HG02884 (cell line): ENCODE measurements at regions not wholly inside any gene's neighbourhood (a gene's known extent, or its start where the extent isn't known, plus 50 kb on each side); places are given as distances from the start of the nearest gene placed in this dataset.
"Not testable (repeated sequence)": the region's sequence is repeated elsewhere in the genome, so short reads cannot be mapped to it uniquely, and the experiment has no call there.

ENCODE experiments used
- ATAC-seq: cut with Tn5 transposase; IDR thresholded peaks from one replicate; pipeline ENCODE4 v1.9.1; 2021; ENCODE audit warnings: mild to moderate bottlenecking, moderate library complexity; ENCODE audit not compliant: unreplicated experiment

DNA sequence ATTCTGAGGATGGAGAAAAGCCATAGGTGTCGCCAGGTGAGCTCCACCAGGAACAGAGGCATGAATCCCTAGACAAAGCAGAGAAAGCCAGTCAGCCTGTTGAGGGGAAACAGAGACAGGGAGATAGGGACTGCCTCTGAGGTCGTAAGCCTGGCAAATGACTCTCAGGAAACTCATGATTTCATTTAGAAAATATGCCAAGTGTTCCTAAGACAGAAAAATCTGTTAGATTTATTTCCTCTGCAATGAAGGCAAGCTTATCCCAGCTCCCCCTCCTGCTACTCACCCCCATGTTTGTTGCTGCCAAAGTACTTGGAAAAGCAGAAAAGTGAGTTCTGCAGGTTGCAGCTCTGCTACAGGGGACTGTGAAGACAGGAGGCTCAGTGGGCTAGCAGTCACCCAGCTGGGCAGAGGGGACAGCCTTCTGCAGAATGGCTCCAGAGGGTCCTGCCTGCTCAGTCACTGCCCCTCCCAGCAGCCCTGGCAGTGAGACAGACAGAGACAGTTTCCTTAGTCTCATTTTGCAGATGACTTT, 184.3 kb downstream of the ADRA2A start:
- ATAC-seq = no peak

GRCh38 chr10:111265341-111265740, 188.5 kb downstream of the ADRA2A start:
- ATAC-seq = no peak

DNA sequence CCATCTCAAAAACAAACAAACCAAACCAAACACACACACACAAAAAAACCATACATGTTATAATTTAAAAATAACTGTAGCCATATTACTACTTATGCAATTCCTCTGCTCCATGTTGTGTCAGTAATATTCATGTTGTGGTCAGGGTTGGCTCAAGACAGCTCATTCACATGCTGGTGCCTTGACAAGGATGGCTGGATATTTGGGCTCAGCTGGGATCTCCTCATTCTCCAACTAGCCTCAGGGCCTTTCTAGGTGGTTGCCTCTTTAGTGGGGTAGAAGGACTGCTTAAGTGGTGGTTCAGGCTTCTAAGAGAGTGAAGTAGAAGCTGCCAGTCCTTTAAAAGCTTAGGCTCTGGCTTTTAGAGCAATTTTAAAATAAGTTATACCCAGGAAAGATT, 189.3 kb downstream of the ADRA2A start:
- no peak for ATAC-seq

DNA sequence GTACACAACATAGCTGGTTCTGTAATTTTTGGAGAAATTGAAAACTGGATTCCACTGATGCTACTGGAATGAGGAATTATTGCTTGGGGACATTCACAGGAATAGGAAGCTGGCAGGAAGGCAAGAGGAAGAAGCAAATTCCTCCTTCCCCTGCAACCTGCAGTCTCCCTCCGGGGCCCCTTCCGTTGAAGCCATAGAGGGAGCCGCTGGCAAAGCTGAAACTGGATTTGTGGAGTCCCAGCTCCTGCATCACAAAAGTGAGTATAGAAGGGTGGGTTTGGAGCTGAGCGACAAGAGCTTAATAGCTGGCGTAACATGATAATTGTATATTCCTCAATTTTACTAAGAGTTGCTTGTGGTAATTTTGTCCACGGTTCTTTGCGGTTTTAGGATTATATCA, 190.8 kb downstream of the ADRA2A start:
- no peak for ATAC-seq

GRCh38 chr10:111273235-111273634, 196.4 kb downstream of the ADRA2A start:
- no peak for ATAC-seq

DNA sequence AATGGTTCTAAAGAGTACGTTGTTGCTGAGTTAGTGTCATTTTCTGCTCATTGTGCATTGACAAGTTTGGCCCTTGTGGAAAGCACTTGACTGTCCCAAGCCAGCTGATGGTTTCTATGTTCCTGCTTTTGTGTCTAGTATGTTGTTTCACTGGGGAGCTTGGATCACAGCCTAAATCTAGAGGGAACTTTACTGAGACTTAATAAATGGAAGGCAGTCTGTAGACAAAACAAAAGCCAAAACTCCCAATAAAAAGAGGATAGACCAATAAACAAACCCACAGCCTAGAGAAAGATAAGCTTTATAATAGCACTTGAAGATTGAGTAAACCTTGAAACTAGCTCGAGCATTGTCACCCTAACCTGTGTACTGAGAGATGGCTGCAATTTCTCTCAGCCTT, 196.8 kb downstream of the ADRA2A start:
- ATAC-seq = no peak

DNA sequence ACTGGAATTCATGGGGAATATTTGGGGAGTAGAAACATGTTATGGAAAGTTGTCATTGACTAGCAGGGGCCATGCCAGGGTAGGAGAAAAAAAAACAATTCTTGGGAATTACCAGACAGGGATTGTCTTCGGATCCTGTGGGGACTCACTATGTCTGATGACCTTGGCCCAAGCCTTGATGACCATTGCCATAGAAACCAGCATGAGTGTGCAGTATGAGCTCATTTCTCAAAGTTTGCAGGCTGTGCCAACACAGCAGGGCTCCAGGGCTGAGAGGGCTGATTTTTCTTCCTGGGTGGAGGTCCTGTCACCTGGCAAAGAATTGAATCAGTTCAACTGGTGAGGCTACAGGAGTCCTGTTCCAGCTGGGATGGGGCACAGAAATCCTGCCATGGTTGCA, 198.3 kb downstream of the ADRA2A start:
- ATAC-seq = no peak

DNA sequence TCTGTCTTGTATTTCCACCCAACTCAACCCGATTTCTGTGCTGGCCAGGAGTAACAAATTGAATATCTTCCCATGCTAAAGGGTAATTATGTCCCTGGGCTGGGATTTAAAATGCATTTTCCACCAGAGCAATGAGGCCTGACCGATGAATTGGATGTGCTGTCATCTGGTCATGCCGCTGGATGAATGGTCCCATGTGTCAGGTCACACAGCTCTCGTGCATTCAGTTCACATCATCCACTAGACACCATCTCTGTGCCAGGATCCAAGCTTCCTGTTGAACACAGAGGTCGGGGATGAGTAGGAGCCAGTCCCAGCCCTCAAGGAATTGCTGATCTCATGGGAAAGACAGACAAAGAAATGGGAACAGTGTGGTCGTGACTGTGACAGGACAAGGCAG, 200.8 kb downstream of the ADRA2A start:
- ATAC-seq = no peak

DNA sequence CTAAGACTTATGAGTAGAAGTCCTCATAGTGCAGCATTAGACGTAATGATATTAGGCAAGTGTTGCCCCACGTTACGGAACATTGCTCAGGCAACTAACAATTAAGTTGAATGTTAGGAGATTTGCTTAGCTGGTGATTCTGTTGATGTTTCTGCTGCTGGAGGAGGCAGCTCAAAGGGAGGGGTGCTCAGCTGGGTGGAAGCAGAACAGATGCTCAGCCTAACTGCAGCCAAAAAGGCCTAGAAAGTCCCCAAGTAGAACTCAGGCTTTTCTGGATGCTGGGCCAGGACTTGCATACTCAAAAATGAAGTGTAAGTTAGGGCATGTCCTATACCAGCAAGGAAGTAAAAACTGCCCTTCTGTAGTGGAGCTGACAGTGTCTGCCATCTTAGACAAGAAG, 201.4 kb downstream of the ADRA2A start:
- no peak for ATAC-seq

- ATAC-seq = no peak
Observed at GRCh38 chr10:111281516-111281915, 204.7 kb downstream of the ADRA2A start.

DNA sequence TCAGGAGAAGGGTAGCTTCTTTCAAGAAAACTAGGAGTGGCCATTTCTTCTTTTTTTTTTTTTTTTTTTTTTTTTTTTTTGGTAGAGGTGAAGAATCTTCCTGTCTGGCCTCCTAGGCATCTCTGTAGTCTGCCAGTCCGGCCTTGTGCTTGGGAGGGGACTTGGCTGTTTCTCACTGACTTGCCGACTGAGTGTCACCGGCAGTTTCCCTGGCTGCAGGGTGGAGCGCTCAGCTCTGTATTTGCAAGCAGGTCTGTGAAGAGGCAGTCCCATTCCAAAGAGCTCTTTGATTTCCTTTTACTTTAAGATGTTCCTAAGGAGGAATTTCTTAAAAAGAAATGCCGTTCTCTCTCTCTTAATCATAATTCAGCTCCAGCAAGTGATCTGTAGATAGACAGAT, 212.6 kb downstream of the ADRA2A start:
- ATAC-seq = no peak

- no peak for ATAC-seq
Observed at GRCh38 chr10:111290649-111291048, 213.8 kb downstream of the ADRA2A start.

DNA sequence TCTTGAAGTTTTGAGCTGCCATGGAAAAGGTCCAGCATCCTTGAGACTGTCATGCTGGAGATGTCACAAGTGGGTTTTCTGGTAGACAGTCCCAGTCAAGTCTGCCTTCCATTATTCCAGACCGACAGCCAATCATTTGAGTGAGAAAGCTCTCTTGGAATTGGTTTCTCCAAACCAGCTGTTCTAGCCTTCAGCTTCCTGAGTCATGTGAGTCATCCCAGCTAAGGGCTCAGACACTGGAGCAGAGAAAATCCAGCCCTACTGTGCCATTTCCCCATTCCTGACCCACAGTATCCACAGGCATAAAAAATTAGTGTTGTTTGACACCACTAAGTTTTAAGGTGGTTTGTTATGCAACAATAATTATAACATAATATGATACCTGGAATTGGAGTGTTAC, 219.0 kb downstream of the ADRA2A start:
- no peak for ATAC-seq

- no peak for ATAC-seq
Observed at GRCh38 chr10:111297351-111297848, 220.6 kb downstream of the ADRA2A start.

- no peak for ATAC-seq
Observed at GRCh38 chr10:111298031-111298430, 221.2 kb downstream of the ADRA2A start.

DNA sequence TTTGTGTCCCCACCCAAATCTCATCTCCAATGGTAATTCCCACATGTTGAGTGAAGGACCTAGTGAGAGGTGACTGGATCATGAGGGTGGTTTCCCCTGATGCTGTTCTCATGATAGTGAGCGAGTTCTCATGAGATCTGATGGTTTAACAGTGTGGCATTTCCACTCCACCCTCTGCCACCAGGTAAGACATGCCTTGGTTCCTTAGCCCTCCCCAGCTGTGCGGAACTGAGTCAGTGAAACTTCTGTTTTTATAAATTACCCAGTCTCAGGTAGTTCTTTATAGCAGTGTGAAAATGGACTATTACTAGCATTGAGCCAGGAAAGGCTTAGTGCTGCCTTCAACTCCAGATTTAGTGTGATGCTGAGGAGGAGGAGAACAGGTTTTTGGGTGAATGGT, 222.2 kb downstream of the ADRA2A start:
- ATAC-seq = no peak

DNA sequence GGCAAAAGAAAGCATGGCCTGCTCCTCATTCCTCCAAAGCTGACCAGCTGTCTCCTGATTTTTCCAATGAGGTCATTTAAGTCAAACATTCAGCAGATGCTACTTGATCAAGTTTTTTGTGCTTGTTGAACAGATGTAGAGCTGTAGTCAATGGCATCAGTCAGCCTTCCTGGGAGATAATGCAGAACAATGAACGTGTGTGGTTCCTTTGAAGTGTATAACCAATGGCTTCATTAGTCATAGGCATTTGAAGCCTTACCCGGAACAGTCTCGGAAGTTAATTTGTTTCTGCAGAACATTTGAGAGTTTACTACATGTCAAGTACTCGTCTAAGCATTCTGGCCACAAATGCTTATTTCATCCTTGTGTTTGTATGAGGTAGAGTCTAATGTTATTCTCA, 227.1 kb downstream of the ADRA2A start:
- ATAC-seq = no peak

DNA sequence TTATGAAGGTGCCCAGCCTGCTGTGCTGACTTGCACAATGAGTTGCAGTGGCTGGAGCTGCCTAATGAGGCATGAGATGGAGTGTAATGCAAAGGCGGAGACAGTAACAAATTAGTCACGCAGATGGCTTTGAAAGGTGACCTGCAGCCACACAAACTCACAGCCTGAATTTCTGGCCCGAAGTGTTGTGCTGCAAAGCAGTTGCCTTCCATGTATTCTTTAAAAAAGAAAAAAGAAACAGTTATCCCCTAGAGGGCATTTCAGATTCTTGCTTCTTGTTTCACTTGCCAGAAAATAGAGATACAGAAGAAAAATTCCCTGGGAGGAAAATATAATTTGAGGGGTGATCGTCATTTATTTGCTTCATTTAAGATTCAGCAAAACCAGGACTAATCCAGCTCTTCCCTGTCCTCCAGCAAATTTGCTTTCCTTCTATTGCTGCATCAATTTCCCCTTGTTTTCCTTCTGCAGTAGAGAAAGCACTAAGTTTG, 239.9 kb downstream of the ADRA2A start:
- ATAC-seq = no peak

DNA sequence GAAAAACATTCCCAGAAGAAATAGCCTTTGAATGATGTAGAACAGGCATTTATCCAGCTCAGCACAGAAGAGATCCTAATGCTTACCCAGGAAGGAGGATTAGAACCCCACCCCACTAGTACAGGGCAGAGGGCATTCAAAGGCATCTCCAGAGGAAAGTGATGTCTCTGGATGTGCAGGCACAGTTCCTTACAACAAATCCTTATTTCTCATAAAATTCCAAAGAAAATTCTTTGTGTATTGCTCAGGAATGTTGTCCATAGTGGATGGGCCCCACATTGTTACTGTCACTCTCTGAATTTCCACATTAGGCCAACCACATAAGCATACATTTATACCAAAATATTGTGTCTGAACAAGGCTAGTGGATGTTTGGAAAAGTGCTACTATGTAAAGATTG, 243.0 kb downstream of the ADRA2A start:
- no peak for ATAC-seq

DNA sequence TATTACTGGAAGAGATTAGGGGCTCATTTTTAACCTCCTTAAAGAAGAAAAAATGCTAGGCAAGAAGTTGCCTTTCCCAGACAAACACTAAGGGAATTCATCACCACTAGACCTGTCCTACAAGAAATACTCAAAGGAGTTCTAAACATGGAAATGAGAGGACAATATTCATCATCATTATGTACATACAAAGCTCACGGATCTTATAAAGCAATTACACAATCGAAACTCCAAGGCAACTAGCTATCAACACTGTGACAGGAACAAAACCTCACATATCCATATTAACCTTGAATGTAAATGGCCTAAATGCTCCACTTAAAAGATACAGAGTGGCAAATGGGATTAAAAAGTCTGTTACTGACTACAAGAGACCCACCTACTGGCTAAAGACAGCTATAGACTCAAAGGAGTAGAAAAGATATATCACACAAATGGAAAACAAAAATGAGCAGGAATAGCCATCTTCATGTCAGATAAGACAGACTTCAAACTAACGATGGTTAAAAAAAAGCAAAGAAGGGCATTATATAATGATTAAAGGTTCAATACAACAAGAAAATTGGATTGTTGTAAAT, 246.6 kb downstream of the ADRA2A start:
- no peak for ATAC-seq

DNA sequence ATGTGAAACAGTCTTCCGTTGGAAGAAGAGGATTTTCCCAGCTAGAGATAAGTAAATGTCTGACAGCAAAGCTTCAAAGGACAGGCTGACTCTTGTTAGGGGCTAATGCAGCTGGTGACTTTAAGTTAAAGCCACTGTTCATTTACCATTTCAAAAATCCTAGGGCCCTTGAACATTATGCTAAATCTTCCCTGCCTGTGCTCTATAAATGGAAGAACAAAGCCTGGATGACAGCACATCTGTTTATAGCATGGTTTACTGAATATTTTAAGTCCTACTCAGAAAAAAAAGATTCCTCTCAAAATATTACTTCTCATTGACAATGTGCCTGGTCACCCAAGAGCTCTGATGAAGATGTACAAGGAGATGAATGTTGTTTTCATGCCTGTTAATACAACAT, 255.3 kb downstream of the ADRA2A start:
- ATAC-seq = not testable (repeated sequence)

DNA sequence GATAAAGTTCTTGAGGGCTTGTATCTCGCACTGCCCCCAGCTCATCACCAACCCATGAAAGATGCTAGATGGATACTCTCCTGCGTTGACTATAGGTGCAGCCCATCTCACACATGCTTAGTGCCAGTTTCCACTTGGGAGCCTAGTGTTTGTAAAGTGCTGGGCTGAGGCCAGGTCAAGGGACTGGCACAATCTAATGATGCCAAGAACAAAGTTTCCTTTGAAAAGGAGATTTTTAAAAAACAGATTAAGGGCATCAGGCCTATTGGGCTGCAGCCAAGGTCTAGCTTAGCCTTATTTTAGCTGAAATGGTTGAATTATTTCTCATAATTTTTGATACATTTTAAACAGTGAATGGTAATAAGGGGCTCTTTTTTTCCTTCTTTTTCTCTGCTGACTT, 259.0 kb downstream of the ADRA2A start:
- ATAC-seq = no peak

- no peak for ATAC-seq
Observed at GRCh38 chr10:111338035-111338434, 261.2 kb downstream of the ADRA2A start.
